Astrocyte of the spinal cord (primary cell): ENCODE measurements at regions not wholly inside any gene's neighbourhood (a gene's known extent, or its start where the extent isn't known, plus 50 kb on each side); places are given as distances from the start of the nearest gene placed in this dataset.

Source experiments
- DNase-seq: peaks from one replicate; pipeline ENCODE4 v3.0.0; 2011; ENCODE audit warnings: low read depth, low spot score
- H3K4me3 ChIP-seq: 2 replicates; pipeline ENCODE4 v1.5.1; 2011; ENCODE audit warnings: low read depth, mild to moderate bottlenecking, low read length, moderate library complexity
- in situ Hi-C: cut with HindIII; loops from 2 replicates; pipeline ENCODE4 v1.10.0; 2017; ENCODE audit warnings: low sequenced_read_pairs
- TF ChIP-seq, protein P1 (sequence below): IDR thresholded peaks from 2 replicates; pipeline ENCODE4 v1.5.1; 2012; ENCODE audit warnings: low read depth, mild to moderate bottlenecking, low read length, inconsistent platforms

DNA sequence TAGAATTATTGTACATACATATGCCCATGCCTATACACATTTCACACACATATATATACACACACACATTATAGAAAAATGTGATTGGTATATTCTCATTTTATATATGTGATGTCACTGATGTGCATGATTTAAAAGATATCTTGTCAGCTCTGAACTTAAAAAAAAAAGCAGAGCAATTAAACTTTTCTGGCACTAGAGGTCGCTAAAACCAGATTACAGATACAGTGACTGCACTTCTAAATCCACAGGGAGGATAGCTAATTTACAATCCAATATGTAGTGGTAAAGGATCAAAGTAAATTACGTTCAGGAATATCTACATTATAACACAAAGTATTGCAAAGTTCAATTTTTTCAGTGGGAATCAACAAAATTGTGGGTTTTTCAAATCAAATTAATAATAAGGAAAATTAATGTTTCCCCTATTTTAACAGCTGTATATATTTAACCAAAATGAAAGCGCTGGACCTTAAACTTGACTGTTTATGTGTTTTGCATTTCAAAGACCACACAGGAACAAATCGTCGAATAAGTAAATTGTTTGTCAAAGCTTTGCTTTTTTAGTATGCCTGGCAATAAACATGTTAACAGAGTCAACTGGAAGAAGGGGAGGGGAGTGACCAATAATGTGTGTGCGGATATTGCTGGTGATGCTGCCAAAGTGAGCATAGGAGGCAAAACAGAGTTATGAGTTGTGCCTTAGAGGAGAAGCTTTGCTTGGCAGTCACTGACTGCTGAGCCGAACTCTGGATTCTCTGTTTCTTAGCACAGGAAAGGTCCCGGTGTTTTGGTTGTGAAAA, 1201.4 kb upstream of the C9orf72 start:
- in situ Hi-C loops: no loop called here
- H3K4me3 ChIP-seq: no peak overlapping the region
- peak; percentile 50 for DNase-seq
- TF ChIP-seq, protein P1, sequence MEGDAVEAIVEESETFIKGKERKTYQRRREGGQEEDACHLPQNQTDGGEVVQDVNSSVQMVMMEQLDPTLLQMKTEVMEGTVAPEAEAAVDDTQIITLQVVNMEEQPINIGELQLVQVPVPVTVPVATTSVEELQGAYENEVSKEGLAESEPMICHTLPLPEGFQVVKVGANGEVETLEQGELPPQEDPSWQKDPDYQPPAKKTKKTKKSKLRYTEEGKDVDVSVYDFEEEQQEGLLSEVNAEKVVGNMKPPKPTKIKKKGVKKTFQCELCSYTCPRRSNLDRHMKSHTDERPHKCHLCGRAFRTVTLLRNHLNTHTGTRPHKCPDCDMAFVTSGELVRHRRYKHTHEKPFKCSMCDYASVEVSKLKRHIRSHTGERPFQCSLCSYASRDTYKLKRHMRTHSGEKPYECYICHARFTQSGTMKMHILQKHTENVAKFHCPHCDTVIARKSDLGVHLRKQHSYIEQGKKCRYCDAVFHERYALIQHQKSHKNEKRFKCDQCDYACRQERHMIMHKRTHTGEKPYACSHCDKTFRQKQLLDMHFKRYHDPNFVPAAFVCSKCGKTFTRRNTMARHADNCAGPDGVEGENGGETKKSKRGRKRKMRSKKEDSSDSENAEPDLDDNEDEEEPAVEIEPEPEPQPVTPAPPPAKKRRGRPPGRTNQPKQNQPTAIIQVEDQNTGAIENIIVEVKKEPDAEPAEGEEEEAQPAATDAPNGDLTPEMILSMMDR: peak; percentile 53

DNA sequence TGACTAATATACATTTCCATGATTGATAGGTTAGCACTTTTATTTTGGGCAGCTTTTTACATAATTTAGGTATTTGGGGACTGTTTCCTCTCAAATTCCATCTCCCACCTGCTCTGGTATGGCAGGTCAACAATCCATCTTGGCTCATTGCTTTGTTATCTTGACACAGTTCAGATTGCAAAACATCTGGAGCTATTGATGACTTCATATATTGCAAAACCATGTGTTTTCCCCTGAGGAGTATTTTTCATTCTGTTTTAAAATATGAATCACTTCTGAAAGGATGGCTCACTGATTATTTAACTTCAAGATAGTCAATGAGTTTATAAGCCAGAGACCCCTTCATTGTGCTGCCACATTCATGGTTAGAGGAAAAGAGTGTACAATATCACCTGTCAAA, 1206.0 kb upstream of the C9orf72 start:
- in situ Hi-C loops: no loop called here
- H3K4me3 ChIP-seq: no peak overlapping the region
- TF ChIP-seq, protein P1: no peak
- no peak for DNase-seq

DNA sequence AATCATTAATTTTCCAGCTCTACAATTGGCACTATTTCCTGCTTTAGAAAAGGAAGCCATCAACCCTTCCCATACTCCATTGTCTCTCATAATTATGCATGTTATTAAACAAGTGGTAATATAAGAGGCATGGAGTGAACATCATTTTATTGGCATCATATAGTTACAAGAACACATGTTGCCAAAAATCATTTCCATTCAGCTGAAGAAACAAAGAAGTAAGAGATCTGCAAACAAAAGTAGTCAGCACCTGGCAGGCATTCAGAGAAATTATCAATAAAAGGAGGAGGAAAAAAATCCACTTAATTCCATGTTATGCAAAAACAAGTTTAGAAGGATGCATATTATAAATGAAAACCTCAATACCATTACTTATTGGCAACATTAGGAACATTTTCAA, 1208.2 kb upstream of the C9orf72 start:
- no peak for DNase-seq
- TF ChIP-seq, protein P1: no peak
- in situ Hi-C loops: no loop called here
- no peak overlapping the region for H3K4me3 ChIP-seq

DNA sequence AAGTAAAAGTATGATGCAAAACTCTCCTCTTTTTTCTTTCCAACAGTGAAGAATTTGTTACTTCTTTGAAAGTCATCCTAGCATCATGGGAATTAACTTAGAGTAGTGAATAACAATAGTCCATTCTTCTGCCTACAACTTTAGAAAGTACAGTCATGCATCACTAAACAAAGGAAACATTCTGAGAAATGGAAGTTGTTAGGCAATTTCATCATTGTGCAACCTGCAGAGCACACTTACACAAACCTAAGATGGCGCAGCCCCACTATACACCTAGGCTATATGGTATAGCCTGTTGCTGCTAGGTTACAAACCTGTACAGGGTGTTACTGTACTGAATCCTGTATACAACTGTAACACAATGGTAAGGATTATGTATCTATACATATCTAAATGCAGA, 1209.3 kb upstream of the C9orf72 start:
- in situ Hi-C loops: no loop called here
- no peak for DNase-seq
- no peak overlapping the region for H3K4me3 ChIP-seq
- TF ChIP-seq, protein P1: no peak

DNA sequence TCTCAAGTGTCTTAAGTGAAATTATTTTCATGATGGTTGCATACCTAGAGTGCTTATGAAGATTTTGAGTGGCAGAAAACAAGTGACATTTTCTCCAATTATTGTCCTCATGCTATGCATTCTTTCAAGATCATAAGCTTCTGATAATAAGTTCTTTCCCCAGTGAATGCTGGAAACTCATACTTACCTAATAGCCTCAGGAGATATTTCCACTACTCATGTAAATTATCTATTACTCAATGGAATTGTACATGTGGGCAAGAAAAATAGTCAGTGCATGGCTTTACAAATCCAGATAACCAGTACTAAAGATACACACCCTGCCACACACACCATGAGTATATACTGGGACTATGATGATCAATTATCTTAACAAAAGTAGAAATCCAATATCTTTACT, 1219.4 kb upstream of the C9orf72 start:
- TF ChIP-seq, protein P1: no peak
- H3K4me3 ChIP-seq: no peak overlapping the region
- in situ Hi-C loops: no loop called here
- DNase-seq: no peak

DNA sequence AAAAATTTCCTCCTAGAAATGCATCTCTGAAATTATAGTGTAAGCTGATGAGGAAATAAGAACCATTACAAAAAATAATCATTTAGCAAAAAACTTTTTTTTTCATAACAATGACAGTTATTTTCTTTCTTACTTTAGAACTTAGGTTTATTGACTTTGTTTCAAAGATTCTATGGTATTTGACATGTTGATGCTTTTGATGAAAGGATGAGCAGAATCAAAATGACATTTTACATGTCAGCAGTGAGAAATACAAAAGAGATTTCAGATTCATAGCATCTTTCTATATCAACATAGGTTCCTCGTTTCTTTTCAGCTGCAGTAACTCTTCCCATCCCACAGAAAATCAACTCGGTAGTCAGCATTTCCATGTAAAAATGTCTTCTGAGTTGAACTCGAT, 1226.6 kb upstream of the C9orf72 start:
- H3K4me3 ChIP-seq: no peak overlapping the region
- TF ChIP-seq, protein P1: no peak
- in situ Hi-C loops: no loop called here
- DNase-seq: no peak
